Esophagus muscularis mucosa (tissue), 4 donors: ENCODE measurements at regions not wholly inside any gene's neighbourhood (a gene's known extent, or its start where the extent isn't known, plus 50 kb on each side); places are given as distances from the start of the nearest gene placed in this dataset.

Experiments
- CTCF ChIP-seq, 3 experiments: fragments of 200-600 bp in 2 of 3; fragments of 450-650 bp in 1 of 3; sonication (generic) in 2 of 3; IDR thresholded peaks; one replicate each; pipeline ENCODE4 v1.5.1; 2017 to 2019; ENCODE audit warnings: antibody characterized with exemption in 3 of 3, mild to moderate bottlenecking in 2 of 3, moderate library complexity in 1 of 3
- EP300 ChIP-seq: sonication (generic); formaldehyde crosslinking; IDR thresholded peaks from one replicate; pipeline ENCODE4 v1.6.1; 2017; ENCODE audit warnings: antibody characterized with exemption
- POLR2A ChIP-seq: fragments of 450-650 bp; IDR thresholded peaks from one replicate; pipeline ENCODE4 v1.6.1; 2017; ENCODE audit warnings: antibody characterized with exemption, moderate library complexity, mild to moderate bottlenecking, low read depth
- POLR2AphosphoS5 ChIP-seq, 2 donors: sonication (generic); formaldehyde crosslinking; IDR thresholded peaks; one replicate each; pipeline ENCODE4 v1.6.1; 2017; ENCODE audit warnings: antibody characterized with exemption in 2 of 2

GRCh38 chr20:23151885-23152284 is 65.8 kb upstream of the CD93 start:
- TF ChIP-seq CTCF (IDR thresholded peaks at IDR 0.05) (no peak), POLR2AphosphoS5 (IDR thresholded peaks at IDR 0.05) (no peak), POLR2A (no peak), EP300 (no peak)
